IPS-18a (cell line): ENCODE measurements at regions not wholly inside any gene's neighbourhood (a gene's known extent, or its start where the extent isn't known, plus 50 kb on each side); places are given as distances from the start of the nearest gene placed in this dataset.

ENCODE experiments used
- H3K27ac ChIP-seq: one replicate; pipeline ENCODE4 v1.5.1; 2013; ENCODE audit warnings: low read length
- H3K27me3 ChIP-seq: one replicate; pipeline ENCODE4 v1.6.1; 2013; ENCODE audit warnings: mild to moderate bottlenecking, low read length; ENCODE audit not compliant: control insufficient read depth, insufficient read depth
- H3K36me3 ChIP-seq: one replicate; pipeline ENCODE4 v1.6.1; 2013; ENCODE audit warnings: low read depth, low read length; ENCODE audit not compliant: control insufficient read depth
- H3K4me1 ChIP-seq: one replicate; pipeline ENCODE4 v1.6.1; 2013; ENCODE audit warnings: low read depth, low read length; ENCODE audit not compliant: control insufficient read depth
- H3K4me3 ChIP-seq: one replicate; pipeline ENCODE4 v1.5.1; 2013; ENCODE audit warnings: low read length
- H3K9ac ChIP-seq: one replicate; pipeline ENCODE4 v1.6.1; 2013; ENCODE audit warnings: mild to moderate bottlenecking, low read length, moderate library complexity
- H3K9me3 ChIP-seq: one replicate; pipeline ENCODE4 v1.6.1; 2013; ENCODE audit warnings: low read depth, low read length; ENCODE audit not compliant: control insufficient read depth

- no peak overlapping the region for H3K27ac ChIP-seq
Observed at GRCh38 chr5:93809430-93809829, 68.0 kb upstream of the POU5F2 start.

GRCh38 chr5:93807846-93808245 is 66.4 kb upstream of the POU5F2 start:
- Histone ChIP-seq H3K4me3 (no peak overlapping the region), H3K27me3 (no peaks in the 10 kb centered on the region), H3K27ac (no peak overlapping the region), H3K9ac (no peak overlapping the region), H3K4me1 (no peaks in the 10 kb centered on the region), H3K9me3 (no peaks in the 10 kb centered on the region), H3K36me3 (no peaks in the 10 kb centered on the region)

More at GRCh38 chr5:93809430-93809829, 68.0 kb upstream of the POU5F2 start:
- Histone ChIP-seq H3K27me3 (no peaks in the 10 kb centered on the region), H3K4me3 (no peak overlapping the region), H3K4me1 (no peaks in the 10 kb centered on the region), H3K9me3 (no peaks in the 10 kb centered on the region), H3K36me3 (no peaks in the 10 kb centered on the region), H3K9ac (no peak overlapping the region)

- H3K36me3 ChIP-seq = no peaks in the 10 kb centered on the region
- peaks cover 4% of the 10 kb centered on the region for H3K4me1 ChIP-seq
- no peak overlapping the region for H3K27ac ChIP-seq
- no peaks in the 10 kb centered on the region for H3K27me3 ChIP-seq
- no peak overlapping the region for H3K9ac ChIP-seq
- H3K4me3 ChIP-seq = no peak overlapping the region
- no peaks in the 10 kb centered on the region for H3K9me3 ChIP-seq
Observed at GRCh38 chr5:93805616-93806379, 64.4 kb upstream of the POU5F2 start.

- no peak overlapping the region for H3K27ac ChIP-seq
- H3K9ac ChIP-seq = no peak overlapping the region
- H3K36me3 ChIP-seq = no peaks in the 10 kb centered on the region
- H3K4me3 ChIP-seq = no peak overlapping the region
- no peaks in the 10 kb centered on the region for H3K27me3 ChIP-seq
- H3K9me3 ChIP-seq = no peaks in the 10 kb centered on the region
- H3K4me1 ChIP-seq = peaks cover 7% of the 10 kb centered on the region
Observed at GRCh38 chr5:93800988-93801811, 59.8 kb upstream of the POU5F2 start.

- Histone ChIP-seq H3K36me3 (no peaks in the 10 kb centered on the region), H3K9ac (no peak overlapping the region)
Observed at GRCh38 chr5:93794954-93795353, 53.6 kb upstream of the POU5F2 start.

GRCh38 chr5:93793159-93793781 is 51.9 kb upstream of the POU5F2 start:
- H3K9me3 ChIP-seq = no peaks in the 10 kb centered on the region
- H3K36me3 ChIP-seq = no peaks in the 10 kb centered on the region
- H3K4me1 ChIP-seq = no peaks in the 10 kb centered on the region

More at GRCh38 chr5:93794954-93795353, 53.6 kb upstream of the POU5F2 start:
- no peaks in the 10 kb centered on the region for H3K9me3 ChIP-seq
- H3K27ac ChIP-seq = no peak overlapping the region
- no peaks in the 10 kb centered on the region for H3K4me1 ChIP-seq
- H3K27me3 ChIP-seq = no peaks in the 10 kb centered on the region
- H3K4me3 ChIP-seq = no peak overlapping the region

GRCh38 chr5:93791518-93791972 is 50.1 kb upstream of the POU5F2 start:
- no peak overlapping the region for H3K27ac ChIP-seq
- H3K27me3 ChIP-seq = no peaks in the 10 kb centered on the region
- H3K4me1 ChIP-seq = no peaks in the 10 kb centered on the region
- no peak overlapping the region for H3K9ac ChIP-seq
- no peaks in the 10 kb centered on the region for H3K9me3 ChIP-seq
- H3K36me3 ChIP-seq = no peaks in the 10 kb centered on the region
- H3K4me3 ChIP-seq = no peak overlapping the region

More at GRCh38 chr5:93793159-93793781, 51.9 kb upstream of the POU5F2 start:
- Histone ChIP-seq H3K9ac (no peak overlapping the region), H3K27me3 (no peaks in the 10 kb centered on the region), H3K4me3 (no peak overlapping the region), H3K27ac (no peak overlapping the region)
